ENCODE measurements at regions not wholly inside any gene's neighbourhood (a gene's known extent, or its start where the extent isn't known, plus 50 kb on each side); places are given as distances from the start of the nearest gene placed in this dataset.

GRCh38 chr16:60586493-60586892 lies 1449.7 kb downstream of the CDH8 start:
- no peaks in the 10 kb centered on the region for H3K27me3 ChIP-seq (ENCODE audit: control insufficient read depth, insufficient read depth, low read length, poor library complexity, severe bottlenecking)
- no peak overlapping the region for H3K4me3 ChIP-seq (ENCODE audit: insufficient read depth, low read depth, low read length)
- no peaks in the 10 kb centered on the region for H3K36me3 ChIP-seq (ENCODE audit: control insufficient read depth, insufficient read depth, low read length)
- no peaks in the 10 kb centered on the region for H3K9me3 ChIP-seq (ENCODE audit: control insufficient read depth, low read length)
- H3K27ac ChIP-seq (ENCODE audit: insufficient read depth, low read depth, low read length, poor library complexity, severe bottlenecking), result no peak overlapping the region
- WGBS, 2 experiments, result 93 to 98% methylated on average over 2 of the region's 2 CpGs
- H3K4me1 ChIP-seq (ENCODE audit: control insufficient read depth, insufficient read depth, low read length), result no peaks in the 10 kb centered on the region

- Histone ChIP-seq H3K27me3 (ENCODE audit: control insufficient read depth, insufficient read depth, low read length, poor library complexity, severe bottlenecking) (no peaks in the 10 kb centered on the region), H3K36me3 (ENCODE audit: control insufficient read depth, insufficient read depth, low read length) (no peaks in the 10 kb centered on the region), H3K4me1 (ENCODE audit: control insufficient read depth, insufficient read depth, low read length) (no peaks in the 10 kb centered on the region), H3K9me3 (ENCODE audit: control insufficient read depth, low read length) (no peaks in the 10 kb centered on the region), H3K27ac (ENCODE audit: insufficient read depth, low read depth, low read length, poor library complexity, severe bottlenecking) (no peak overlapping the region), H3K4me3 (ENCODE audit: insufficient read depth, low read depth, low read length) (no peak overlapping the region)
- WGBS, 2 experiments, result 85 to 91% methylated on average over 4 of the region's 4 CpGs
These were observed 1453.7 kb downstream of the CDH8 start for GRCh38 chr16:60582528-60582927.

- H3K27ac ChIP-seq (ENCODE audit: insufficient read depth, low read depth, low read length, poor library complexity, severe bottlenecking), result no peak overlapping the region
- H3K4me3 ChIP-seq (ENCODE audit: insufficient read depth, low read depth, low read length), result no peak overlapping the region
- H3K27me3 ChIP-seq (ENCODE audit: control insufficient read depth, insufficient read depth, low read length, poor library complexity, severe bottlenecking), result no peaks in the 10 kb centered on the region
- H3K4me1 ChIP-seq (ENCODE audit: control insufficient read depth, insufficient read depth, low read length), result no peaks in the 10 kb centered on the region
- no peaks in the 10 kb centered on the region for H3K36me3 ChIP-seq (ENCODE audit: control insufficient read depth, insufficient read depth, low read length)
- H3K9me3 ChIP-seq (ENCODE audit: control insufficient read depth, low read length), result no peaks in the 10 kb centered on the region
These were observed 1469.3 kb downstream of the CDH8 start for GRCh38 chr16:60566901-60567300.

- H3K36me3 ChIP-seq (ENCODE audit: control insufficient read depth, insufficient read depth, low read length), result no peaks in the 10 kb centered on the region
- H3K4me3 ChIP-seq (ENCODE audit: insufficient read depth, low read depth, low read length), result no peak overlapping the region
- no peaks in the 10 kb centered on the region for H3K4me1 ChIP-seq (ENCODE audit: control insufficient read depth, insufficient read depth, low read length)
- H3K27me3 ChIP-seq (ENCODE audit: control insufficient read depth, insufficient read depth, low read length, poor library complexity, severe bottlenecking), result no peaks in the 10 kb centered on the region
- no peaks in the 10 kb centered on the region for H3K9me3 ChIP-seq (ENCODE audit: control insufficient read depth, low read length)
- WGBS, 2 experiments, result 91 to 100% methylated on average over 2 of the region's 2 CpGs
- H3K27ac ChIP-seq (ENCODE audit: insufficient read depth, low read depth, low read length, poor library complexity, severe bottlenecking), result no peak overlapping the region
These were observed 1471.7 kb downstream of the CDH8 start for GRCh38 chr16:60564588-60564987.

- H3K27ac ChIP-seq (ENCODE audit: insufficient read depth, low read depth, low read length, poor library complexity, severe bottlenecking), result no peak overlapping the region
- H3K9me3 ChIP-seq (ENCODE audit: control insufficient read depth, low read length), result no peaks in the 10 kb centered on the region
- H3K36me3 ChIP-seq (ENCODE audit: control insufficient read depth, insufficient read depth, low read length), result no peaks in the 10 kb centered on the region
- no peaks in the 10 kb centered on the region for H3K27me3 ChIP-seq (ENCODE audit: control insufficient read depth, insufficient read depth, low read length, poor library complexity, severe bottlenecking)
- no peak overlapping the region for H3K4me3 ChIP-seq (ENCODE audit: insufficient read depth, low read depth, low read length)
- no peaks in the 10 kb centered on the region for H3K4me1 ChIP-seq (ENCODE audit: control insufficient read depth, insufficient read depth, low read length)
These were observed 1473.1 kb downstream of the CDH8 start for GRCh38 chr16:60563166-60563565.

- no peaks in the 10 kb centered on the region for H3K4me1 ChIP-seq (ENCODE audit: control insufficient read depth, insufficient read depth, low read length)
- H3K9me3 ChIP-seq (ENCODE audit: control insufficient read depth, low read length), result no peaks in the 10 kb centered on the region
- 95 to 100% methylated on average over 1 of the region's 1 CpG for WGBS, 2 experiments
- H3K27ac ChIP-seq (ENCODE audit: insufficient read depth, low read depth, low read length, poor library complexity, severe bottlenecking), result no peak overlapping the region
- H3K4me3 ChIP-seq (ENCODE audit: insufficient read depth, low read depth, low read length), result no peak overlapping the region
- H3K36me3 ChIP-seq (ENCODE audit: control insufficient read depth, insufficient read depth, low read length), result no peaks in the 10 kb centered on the region
- no peaks in the 10 kb centered on the region for H3K27me3 ChIP-seq (ENCODE audit: control insufficient read depth, insufficient read depth, low read length, poor library complexity, severe bottlenecking)
These were observed 1477.3 kb downstream of the CDH8 start for GRCh38 chr16:60558936-60559335.

- Histone ChIP-seq H3K9me3 (ENCODE audit: control insufficient read depth, low read length) (no peaks in the 10 kb centered on the region), H3K4me3 (ENCODE audit: insufficient read depth, low read depth, low read length) (no peak overlapping the region), H3K36me3 (ENCODE audit: control insufficient read depth, insufficient read depth, low read length) (no peaks in the 10 kb centered on the region), H3K27me3 (ENCODE audit: control insufficient read depth, insufficient read depth, low read length, poor library complexity, severe bottlenecking) (no peaks in the 10 kb centered on the region), H3K27ac (ENCODE audit: insufficient read depth, low read depth, low read length, poor library complexity, severe bottlenecking) (no peak overlapping the region), H3K4me1 (ENCODE audit: control insufficient read depth, insufficient read depth, low read length) (no peaks in the 10 kb centered on the region)
- 54 to 63% methylated on average over 3 of the region's 3 CpGs for WGBS, 2 experiments
These were observed 1483.0 kb downstream of the CDH8 start for GRCh38 chr16:60553090-60553757.

GRCh38 chr16:60541535-60541934 lies 1494.7 kb downstream of the CDH8 start:
- Histone ChIP-seq H3K27me3 (ENCODE audit: control insufficient read depth, insufficient read depth, low read length, poor library complexity, severe bottlenecking) (no peaks in the 10 kb centered on the region), H3K9me3 (ENCODE audit: control insufficient read depth, low read length) (no peaks in the 10 kb centered on the region), H3K4me1 (ENCODE audit: control insufficient read depth, insufficient read depth, low read length) (no peaks in the 10 kb centered on the region), H3K27ac (ENCODE audit: insufficient read depth, low read depth, low read length, poor library complexity, severe bottlenecking) (no peak overlapping the region), H3K36me3 (ENCODE audit: control insufficient read depth, insufficient read depth, low read length) (no peaks in the 10 kb centered on the region), H3K4me3 (ENCODE audit: insufficient read depth, low read depth, low read length) (no peak overlapping the region)
- 94 to 100% methylated on average over 1 of the region's 1 CpG for WGBS, 2 experiments

- H3K4me3 ChIP-seq (ENCODE audit: insufficient read depth, low read depth, low read length), result no peak overlapping the region
- H3K27me3 ChIP-seq (ENCODE audit: control insufficient read depth, insufficient read depth, low read length, poor library complexity, severe bottlenecking), result no peaks in the 10 kb centered on the region
- no peak overlapping the region for H3K27ac ChIP-seq (ENCODE audit: insufficient read depth, low read depth, low read length, poor library complexity, severe bottlenecking)
- no peaks in the 10 kb centered on the region for H3K36me3 ChIP-seq (ENCODE audit: control insufficient read depth, insufficient read depth, low read length)
- H3K9me3 ChIP-seq (ENCODE audit: control insufficient read depth, low read length), result no peaks in the 10 kb centered on the region
- WGBS, 2 experiments, result 100% methylated on average over 3 of the region's 3 CpGs
- H3K4me1 ChIP-seq (ENCODE audit: control insufficient read depth, insufficient read depth, low read length), result no peaks in the 10 kb centered on the region
These were observed 1525.3 kb downstream of the CDH8 start for GRCh38 chr16:60510941-60511340.

- Histone ChIP-seq H3K36me3 (ENCODE audit: control insufficient read depth, insufficient read depth, low read length) (no peaks in the 10 kb centered on the region), H3K9me3 (ENCODE audit: control insufficient read depth, low read length) (no peaks in the 10 kb centered on the region), H3K4me3 (ENCODE audit: insufficient read depth, low read depth, low read length) (no peak overlapping the region), H3K4me1 (ENCODE audit: control insufficient read depth, insufficient read depth, low read length) (no peaks in the 10 kb centered on the region), H3K27me3 (ENCODE audit: control insufficient read depth, insufficient read depth, low read length, poor library complexity, severe bottlenecking) (no peaks in the 10 kb centered on the region), H3K27ac (ENCODE audit: insufficient read depth, low read depth, low read length, poor library complexity, severe bottlenecking) (no peak overlapping the region)
- WGBS, 2 experiments, result 100% methylated on average over 1 of the region's 1 CpG; no CpG with 5 or more reads in 1 of the 2 experiments
These were observed 1526.0 kb downstream of the CDH8 start for GRCh38 chr16:60510208-60510607.

- 94% methylated on average over 3 of the region's 3 CpGs for WGBS, 2 experiments
- H3K27me3 ChIP-seq (ENCODE audit: control insufficient read depth, insufficient read depth, low read length, poor library complexity, severe bottlenecking), result no peaks in the 10 kb centered on the region
- no peaks in the 10 kb centered on the region for H3K9me3 ChIP-seq (ENCODE audit: control insufficient read depth, low read length)
- H3K36me3 ChIP-seq (ENCODE audit: control insufficient read depth, insufficient read depth, low read length), result no peaks in the 10 kb centered on the region
- no peak overlapping the region for H3K27ac ChIP-seq (ENCODE audit: insufficient read depth, low read depth, low read length, poor library complexity, severe bottlenecking)
- no peaks in the 10 kb centered on the region for H3K4me1 ChIP-seq (ENCODE audit: control insufficient read depth, insufficient read depth, low read length)
- no peak overlapping the region for H3K4me3 ChIP-seq (ENCODE audit: insufficient read depth, low read depth, low read length)
These were observed 1545.0 kb downstream of the CDH8 start for GRCh38 chr16:60491273-60491672.
